GM18870 (cell line): ENCODE measurements at regions not wholly inside any gene's neighbourhood (a gene's known extent, or its start where the extent isn't known, plus 50 kb on each side); places are given as distances from the start of the nearest gene placed in this dataset.
"Not testable (repeated sequence)": the region's sequence is repeated elsewhere in the genome, so short reads cannot be mapped to it uniquely, and the experiment has no call there.

ENCODE experiments used
- ATAC-seq: cut with Tn5 transposase; IDR thresholded peaks from one replicate; pipeline ENCODE4 v1.9.1; 2021; ENCODE audit warnings: moderate library complexity; ENCODE audit not compliant: unreplicated experiment

DNA sequence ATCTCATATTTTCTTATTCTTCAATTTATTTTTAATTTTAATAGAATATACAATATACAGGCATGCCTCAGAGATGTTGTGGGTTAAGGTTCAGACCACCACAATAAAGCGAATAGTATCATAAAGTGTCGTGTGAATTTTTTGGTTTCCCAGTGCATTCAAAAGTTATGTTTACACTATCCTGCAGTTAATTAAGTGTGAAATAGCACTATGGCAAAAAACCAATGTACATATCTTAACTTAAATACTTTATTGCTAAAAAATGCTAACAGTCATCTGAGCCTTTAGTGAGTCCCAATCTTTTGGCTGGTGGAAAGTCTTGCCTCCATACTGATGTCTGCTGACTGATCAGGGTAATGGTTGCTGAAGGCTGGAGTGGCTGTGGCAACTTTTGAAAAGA, 637.6 kb downstream of the TDRD15 start:
- no peak for ATAC-seq

GRCh38 chr2:21763501-21763900, 639.7 kb downstream of the TDRD15 start:
- ATAC-seq: no peak

GRCh38 chr2:21770787-21771186, 647.0 kb downstream of the TDRD15 start:
- ATAC-seq: no peak

DNA sequence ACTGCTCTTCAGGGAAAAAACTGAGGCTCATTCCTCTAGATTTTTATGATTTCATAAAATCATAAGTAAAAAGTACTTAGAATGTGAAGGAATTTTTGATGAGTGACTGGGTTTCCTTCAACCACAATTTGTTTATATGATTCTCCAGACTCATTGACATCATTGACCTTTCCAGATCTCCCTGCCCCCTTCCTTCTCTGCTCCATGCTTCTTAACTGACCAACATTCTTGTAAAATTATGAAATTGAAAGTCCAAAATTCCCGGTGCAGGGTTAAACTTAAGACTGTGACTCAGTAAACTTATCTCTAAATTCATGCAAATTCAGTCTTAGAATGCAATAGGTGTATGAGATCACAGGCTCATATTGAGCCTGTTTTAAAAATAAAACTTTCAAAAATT, 648.9 kb downstream of the TDRD15 start:
- ATAC-seq: no peak

- ATAC-seq: no peak
These were observed 649.4 kb downstream of the TDRD15 start for GRCh38 chr2:21773168-21773567.

GRCh38 chr2:21774691-21775368, 651.1 kb downstream of the TDRD15 start:
- ATAC-seq: no peak

GRCh38 chr2:21779786-21780185, 656.0 kb downstream of the TDRD15 start:
- no peak for ATAC-seq

GRCh38 chr2:21781962-21782361, 658.2 kb downstream of the TDRD15 start:
- ATAC-seq: no peak

GRCh38 chr2:21782866-21783265, 659.1 kb downstream of the TDRD15 start:
- ATAC-seq: no peak

DNA sequence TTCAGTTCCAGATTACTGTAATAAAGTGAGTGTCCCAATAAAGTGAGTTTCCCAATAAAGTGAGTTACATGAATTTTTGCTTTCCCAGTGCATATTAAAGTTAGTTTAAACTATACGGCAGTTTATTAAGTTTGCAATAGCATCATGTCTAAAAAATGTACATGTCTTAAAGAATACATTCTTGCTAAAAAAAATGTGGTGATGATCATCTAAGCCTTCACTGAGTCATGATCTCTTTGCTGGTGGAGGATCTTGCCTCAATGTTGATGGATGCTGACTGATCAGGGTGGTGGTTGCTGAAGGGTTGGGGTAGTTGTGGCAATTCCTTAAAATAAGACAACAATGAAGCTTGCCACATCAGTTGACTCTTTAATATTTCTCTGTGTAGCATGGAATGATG, 664.2 kb downstream of the TDRD15 start:
- ATAC-seq: no peak

DNA sequence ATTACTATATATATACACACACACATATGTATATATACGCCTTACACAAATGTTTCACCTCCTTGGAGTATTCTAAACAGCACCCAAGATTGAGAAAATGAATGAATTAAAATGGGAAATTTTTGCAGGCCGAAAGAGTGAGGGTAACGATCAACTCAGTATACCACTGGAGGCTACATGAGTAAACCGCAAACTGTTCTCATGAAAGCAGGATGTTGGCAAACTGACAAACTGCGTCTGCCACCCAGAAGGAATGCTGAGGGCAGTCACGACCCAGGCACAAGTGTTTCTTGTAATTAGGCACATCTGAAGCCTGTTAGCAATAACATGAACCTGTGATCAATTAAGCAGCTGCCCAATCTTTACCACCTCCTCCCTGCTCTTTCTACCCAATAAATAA, 666.5 kb downstream of the TDRD15 start:
- ATAC-seq: not testable (repeated sequence)

GRCh38 chr2:21792571-21792970, 668.8 kb downstream of the TDRD15 start:
- no peak for ATAC-seq

DNA sequence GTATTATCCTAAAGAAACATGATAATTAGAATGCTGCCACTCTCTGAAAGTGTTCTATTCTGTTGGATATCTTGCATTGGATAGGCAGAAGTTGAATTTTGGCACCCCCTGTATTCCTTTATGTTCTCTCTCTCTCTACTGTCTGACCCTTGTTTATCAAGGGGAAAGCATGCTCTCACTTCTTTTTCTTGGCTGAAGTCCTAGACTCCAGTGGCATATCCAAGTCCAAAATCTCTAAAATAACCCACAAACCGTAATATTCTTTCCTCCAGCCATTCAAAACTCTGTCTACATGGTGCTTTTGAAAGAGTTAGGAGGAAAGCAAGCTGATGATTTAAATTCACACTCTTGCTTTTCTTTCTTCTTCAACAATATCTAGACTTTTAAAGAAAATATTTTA, 669.7 kb downstream of the TDRD15 start:
- ATAC-seq: no peak

- no peak for ATAC-seq
These were observed 670.8 kb downstream of the TDRD15 start for GRCh38 chr2:21794611-21795010.

- no peak for ATAC-seq
These were observed 676.6 kb downstream of the TDRD15 start for GRCh38 chr2:21800356-21800755.

DNA sequence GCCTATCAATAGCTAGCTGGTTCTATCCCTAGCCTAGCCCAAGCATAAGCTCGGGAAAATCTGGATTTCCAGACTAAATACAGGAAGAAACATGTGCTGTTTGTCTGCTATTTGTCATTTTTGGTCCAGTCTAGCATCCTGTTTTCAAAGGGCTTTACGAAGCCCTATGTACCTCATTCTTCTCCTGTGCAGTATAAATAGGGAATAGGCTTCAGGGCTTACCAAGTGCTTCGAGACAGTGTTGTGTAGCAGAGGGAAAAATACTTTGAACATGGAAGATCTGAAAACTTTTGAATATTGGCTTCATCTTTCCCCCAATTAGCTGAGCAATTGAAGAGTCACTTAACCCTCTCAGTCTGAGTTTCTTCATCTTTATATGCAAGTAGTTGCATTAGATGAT, 679.8 kb downstream of the TDRD15 start:
- no peak for ATAC-seq

GRCh38 chr2:21804151-21804550, 680.4 kb downstream of the TDRD15 start:
- ATAC-seq: no peak

DNA sequence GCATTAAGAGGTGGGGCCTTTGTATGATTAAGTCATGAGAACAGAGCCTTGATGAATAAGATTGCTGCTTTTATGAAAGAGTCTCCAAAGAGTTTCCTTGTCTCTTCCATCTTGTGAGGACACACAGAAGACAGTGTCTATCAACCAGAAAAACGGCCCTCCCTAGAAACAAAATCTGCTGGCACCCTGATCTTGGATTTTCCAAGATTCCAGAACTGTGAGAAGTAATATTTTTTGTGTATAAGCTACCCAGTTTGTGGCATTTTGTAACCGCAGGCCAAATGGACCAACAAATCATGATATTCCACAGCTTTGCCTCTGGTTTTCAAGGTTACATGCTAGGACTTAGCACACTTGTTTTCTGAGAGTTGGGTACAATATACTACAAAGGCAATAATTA, 687.8 kb downstream of the TDRD15 start:
- no peak for ATAC-seq

DNA sequence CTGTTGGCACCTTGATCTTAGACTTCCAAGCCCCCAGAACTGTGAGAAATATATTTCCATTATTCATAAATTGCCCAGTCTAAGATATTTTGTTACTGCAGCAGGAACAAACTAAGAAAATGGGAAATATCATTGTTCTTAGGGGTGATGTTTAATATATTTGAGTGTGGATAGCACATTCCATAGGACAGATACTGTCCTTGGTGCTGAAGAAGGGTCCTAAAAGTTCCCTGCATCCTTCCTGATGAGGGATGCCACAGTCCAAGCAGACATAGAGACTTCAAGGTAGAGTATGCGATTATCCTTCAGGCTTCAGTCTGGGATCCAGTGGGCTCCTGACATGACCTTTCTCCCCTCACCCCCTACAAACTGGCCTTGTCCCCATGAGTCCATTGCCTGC, 689.0 kb downstream of the TDRD15 start:
- no peak for ATAC-seq

DNA sequence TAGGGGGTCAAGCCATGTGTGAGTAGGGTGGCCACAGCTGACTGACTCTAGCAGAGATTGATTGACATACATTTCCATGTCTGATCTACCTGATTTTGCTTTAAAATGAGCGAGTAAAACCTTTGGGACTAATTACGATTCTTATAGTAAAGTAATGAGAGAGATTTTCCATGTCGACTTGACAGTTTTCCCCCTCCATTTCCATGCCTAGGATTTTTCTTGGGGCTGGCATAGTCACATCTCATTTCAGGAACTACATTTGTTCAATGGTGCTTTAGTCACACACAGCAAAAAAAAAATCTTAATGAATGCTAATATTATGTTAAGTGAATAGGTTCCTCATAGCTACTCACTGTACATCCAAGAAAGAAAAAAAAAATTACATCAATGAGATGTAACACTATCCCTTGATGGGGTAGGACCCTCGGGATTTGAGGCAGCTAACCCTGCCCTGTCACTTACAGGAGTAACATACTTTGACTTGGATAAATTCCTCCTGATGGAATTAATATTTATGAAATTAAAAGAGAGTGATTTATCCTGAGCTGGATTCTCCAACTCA, 690.9 kb downstream of the TDRD15 start:
- ATAC-seq: no peak

GRCh38 chr2:21818212-21818795, 694.5 kb downstream of the TDRD15 start:
- ATAC-seq: no peak

DNA sequence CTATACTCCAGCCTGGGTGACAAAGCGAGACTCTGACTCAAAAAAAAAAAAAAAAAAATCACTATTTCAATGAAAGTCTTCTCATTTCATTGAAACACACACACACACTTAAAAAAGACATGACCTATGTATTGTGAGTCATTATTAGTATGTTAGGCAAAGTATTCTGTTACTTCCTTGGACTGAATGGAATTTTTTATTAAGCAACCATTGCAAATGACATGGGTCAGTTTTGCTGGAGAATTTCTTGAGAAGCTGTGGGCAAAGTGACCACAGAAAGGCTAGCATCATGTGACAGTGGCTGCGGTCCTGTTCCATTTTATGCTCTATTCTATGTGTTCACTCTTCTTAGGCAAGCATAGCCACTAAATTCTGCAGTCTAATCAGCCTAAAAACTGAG, 695.7 kb downstream of the TDRD15 start:
- ATAC-seq: no peak

DNA sequence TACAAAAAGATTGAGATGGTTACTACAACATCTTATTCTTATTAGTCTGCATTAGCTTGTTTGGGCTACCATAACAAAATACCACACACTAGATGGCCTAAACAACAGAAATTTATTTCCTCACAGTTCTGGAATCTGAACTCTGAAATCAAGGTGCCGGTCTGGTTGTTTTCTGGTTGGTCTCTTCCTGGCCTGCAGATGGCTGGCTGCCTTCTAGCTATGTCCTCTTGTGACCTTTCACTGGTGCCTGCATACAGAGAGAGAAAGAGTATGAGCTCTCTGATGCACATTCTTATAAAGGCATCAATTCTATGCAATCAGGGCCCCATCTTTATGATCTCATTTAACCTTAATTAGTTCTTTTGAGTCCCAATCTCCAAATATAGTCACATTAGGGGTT, 696.5 kb downstream of the TDRD15 start:
- ATAC-seq: no peak
